ENCODE measurements at regions not wholly inside any gene's neighbourhood (a gene's known extent, or its start where the extent isn't known, plus 50 kb on each side); places are given as distances from the start of the nearest gene placed in this dataset.
"Not testable (repeated sequence)": the region's sequence is repeated elsewhere in the genome, so short reads cannot be mapped to it uniquely, and the experiment has no call there.

DNA sequence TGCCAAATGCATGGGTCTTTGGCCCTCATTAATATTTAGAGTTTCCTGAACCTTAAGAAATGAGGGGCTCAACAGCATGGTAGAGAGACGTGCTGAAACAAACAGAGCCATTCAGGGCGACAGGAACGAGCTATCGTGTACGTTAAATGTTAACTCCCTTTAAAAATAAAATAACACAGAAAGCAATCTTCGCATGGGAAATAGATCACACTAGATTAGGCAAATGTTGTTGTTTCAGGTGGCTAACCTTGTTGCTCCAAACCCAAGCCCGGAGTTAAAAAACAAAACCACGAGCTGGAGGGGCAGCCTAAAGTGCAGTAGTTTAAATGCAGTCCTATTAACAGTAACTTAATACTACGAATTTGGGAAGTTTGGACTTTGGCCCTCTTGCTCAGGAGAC lies 177.4 kb upstream of the TRIB2 start:
- DNase-seq (ENCODE audit: low read depth): no peak

DNA sequence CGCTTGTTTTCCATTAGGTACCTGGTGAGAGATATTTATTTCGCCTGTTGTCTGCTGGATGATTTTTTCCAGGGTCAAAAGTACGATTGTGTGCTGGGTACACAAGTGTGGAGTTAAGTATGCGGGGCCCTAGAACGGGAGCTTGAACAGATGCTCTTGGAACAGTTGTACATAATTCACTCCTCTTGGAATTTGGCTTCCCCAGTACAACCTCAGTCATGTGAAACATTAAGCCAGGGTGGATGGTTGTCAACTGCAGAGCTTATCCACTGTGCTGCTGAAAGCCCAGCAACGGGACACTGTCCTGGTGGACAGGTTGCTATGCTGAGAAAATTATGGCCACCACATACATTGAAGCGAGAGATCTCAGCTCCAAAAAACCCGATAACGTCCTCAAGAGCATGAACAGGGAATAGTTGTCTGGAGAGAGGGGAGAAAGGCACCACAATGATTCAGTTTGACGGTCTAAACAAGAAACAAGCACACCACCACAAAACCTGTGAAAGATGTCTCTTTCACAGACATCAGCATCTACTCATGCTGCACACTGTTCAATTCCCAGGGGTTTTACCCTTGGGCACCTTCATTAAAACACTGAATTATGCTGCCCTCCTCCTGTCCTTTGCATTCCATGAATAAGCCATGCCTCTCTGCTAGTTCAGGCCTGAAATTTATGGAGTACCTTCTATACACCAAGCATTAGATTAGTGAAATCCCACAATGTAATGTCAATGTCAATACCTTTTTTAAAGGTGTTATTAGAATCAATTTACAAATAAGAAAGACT lies 176.8 kb upstream of the TRIB2 start:
- DNase-seq (ENCODE audit: low read depth): no peak

DNA sequence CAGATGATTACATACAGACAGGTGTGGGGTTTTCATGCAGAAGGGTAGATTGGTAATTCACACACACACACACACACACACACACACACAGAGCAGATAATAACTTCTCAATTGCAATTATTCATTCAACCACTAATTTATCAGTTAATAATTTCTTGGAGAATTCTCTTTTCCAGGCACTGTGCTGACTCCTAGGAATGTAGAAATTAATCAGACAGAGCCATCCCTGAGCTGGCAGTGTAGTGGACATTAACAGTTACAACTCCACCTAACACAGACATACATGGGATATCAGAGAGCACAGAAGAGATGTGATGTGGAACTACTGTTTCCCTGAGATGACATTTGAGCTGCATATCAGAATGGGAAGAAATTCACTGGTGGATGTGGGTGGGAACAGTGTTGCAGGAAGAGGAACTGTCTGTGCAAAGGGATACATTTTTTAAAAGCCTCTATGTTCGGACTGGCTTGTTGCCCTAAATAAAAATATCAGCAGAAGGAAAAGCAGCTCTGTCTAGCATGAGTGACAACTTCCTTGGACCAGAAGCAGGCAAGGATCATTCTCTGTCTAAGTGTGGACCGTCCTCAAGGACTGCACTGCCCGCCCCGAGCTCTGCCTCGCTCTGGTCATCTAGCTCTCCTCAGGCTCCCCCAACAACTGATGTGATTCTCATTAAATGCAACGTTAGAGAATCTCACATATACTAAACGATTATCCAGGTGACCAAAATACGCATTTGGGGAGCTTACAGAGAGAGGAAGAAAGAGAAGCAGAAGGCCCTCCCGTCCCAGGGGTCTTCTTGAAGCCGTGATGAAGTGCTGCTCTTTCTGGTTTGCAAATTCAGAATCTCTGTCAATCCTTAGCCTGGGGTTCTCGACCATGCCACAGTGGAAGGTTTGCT lies 173.4 kb upstream of the TRIB2 start:
- no peak for DNase-seq (ENCODE audit: low read depth)

DNA sequence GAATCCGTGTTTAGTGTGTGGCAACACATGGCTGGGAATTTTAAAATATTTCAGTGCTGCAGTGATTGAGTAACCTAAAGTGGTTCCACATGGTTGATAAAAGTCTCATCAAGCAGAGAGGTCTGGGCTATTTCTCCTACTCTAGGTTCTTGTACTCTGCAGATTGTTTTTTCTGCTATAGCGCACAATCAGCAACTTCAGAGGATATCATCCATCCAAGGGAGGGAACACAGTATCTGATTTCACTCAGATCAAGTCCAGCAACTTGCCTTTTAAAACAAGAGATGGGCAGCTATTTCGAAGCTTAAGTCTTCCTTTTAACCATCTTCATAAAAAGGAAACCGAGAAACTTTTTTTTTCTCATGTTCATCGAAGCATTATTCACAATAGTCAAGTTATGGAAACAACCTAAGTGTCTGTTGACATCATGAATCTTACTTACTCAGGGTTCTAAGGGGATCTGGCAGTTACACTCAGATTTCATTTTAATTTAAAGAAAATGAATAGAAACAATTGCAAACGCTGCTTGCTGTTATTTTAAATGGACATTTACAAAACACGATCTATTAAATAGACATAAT lies 172.7 kb upstream of the TRIB2 start:
- DNase-seq (ENCODE audit: low read depth): no peak

GRCh38 chr2:12547566-12548170 lies 169.1 kb upstream of the TRIB2 start:
- DNase-seq (ENCODE audit: low read depth): no peak

DNA sequence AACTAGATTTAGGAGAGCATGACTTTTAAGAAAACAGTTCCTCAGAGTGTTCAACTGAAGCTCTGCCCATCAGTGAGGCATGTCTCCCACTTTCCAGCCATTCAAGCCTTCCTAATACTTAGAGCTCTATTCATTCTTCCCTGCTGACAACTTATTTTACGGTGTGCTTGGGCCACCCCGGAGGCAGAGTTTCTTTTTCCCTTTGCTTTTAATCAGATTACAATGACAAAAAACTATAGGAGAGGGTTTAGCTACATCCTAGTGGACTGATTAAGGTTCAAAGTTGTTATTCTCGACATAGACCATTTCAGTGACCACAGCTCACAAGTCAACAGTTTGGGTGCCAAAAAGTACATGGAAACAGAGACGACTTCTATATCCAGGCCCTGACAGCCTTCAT lies 167.8 kb upstream of the TRIB2 start:
- no peak for DNase-seq (ENCODE audit: low read depth)

GRCh38 chr2:12549641-12550040 lies 167.1 kb upstream of the TRIB2 start:
- DNase-seq (ENCODE audit: low read depth): peak; percentile 64

- DNase-seq (ENCODE audit: low read depth): no peak
Measured at GRCh38 chr2:12552092-12552491, 164.6 kb upstream of the TRIB2 start.

DNA sequence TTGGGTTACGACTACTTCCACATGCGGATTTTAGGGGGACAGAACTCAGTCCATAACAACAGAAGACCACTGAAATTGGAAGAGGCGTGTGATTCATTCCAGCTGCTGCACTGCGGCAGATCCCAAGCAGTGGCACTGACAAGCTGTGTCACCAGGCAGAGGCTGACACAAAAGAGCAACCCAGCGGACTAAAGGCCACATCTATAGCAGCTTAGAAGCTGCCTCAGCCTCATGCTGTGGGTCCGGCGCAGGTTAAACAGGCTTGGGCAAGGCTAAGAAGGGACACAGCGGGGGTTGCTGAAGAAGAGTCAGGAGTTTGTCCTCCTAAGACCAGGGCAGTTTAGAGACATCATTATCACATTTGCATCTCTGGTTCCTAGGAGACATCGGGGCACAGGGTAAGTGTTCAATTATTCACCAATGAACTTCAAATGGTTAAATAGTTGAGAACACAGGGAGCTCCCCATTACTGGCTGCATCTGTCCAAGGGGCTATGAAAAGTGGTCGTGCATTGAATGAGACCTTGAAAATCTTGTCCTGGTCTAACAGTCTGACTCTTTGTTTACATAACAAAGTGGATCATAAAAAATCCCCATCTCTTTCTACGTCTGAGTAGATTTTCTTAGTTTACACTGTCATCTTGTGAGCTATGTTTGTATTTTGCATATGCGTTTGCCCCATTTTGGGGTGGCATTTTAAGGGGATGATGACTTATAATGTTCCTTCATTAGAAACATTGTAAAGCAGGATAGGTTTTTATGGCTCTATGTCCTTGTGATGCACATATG lies 162.3 kb upstream of the TRIB2 start:
- DNase-seq (ENCODE audit: low read depth): no peak

- peak; percentile 64 for DNase-seq (ENCODE audit: low read depth)
Measured at GRCh38 chr2:12555012-12555645, 161.6 kb upstream of the TRIB2 start.

GRCh38 chr2:12556762-12557161 lies 160.0 kb upstream of the TRIB2 start:
- DNase-seq (ENCODE audit: low read depth): peak; percentile 76

- no peak for DNase-seq (ENCODE audit: low read depth)
Measured at GRCh38 chr2:12557688-12558087, 159.0 kb upstream of the TRIB2 start.

DNA sequence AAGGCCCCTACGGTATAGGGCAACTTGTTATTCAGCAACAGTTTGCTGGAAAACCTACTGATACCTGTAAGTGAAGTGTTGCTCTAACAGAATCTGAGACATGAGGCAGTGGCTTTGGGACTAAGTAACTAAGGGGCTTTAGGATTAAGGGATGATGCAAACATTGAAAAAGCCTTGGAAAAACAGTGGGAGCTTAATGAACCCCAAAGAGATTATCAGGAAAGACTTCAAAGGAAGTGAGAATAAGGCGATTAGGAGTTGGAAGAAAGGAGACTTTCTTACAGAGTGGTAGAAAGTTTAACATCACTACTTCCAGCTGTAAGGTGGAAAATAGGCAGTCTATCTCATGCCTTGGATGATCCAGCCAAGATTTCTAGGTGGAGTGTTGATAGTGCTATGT lies 158.2 kb upstream of the TRIB2 start:
- no peak for DNase-seq (ENCODE audit: low read depth)

DNA sequence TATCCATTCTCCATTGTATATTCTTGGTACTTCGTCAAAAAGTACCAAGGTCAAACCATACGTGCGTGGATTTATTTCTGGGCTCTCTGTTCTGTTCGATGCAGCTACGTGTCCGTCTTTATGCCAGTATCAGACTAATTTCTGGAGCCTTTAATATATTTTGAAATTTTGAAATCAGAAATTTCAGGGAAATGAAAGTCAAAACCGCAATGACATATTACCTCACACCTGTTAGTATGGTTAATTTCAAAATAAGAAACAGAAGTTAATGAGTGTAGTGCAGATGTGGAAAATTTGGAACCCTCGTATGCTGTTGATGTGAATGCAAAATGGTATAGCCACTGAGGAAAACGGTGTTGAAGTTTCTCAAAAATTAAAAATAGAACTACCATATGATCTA lies 156.1 kb upstream of the TRIB2 start:
- no peak for DNase-seq (ENCODE audit: low read depth)

DNA sequence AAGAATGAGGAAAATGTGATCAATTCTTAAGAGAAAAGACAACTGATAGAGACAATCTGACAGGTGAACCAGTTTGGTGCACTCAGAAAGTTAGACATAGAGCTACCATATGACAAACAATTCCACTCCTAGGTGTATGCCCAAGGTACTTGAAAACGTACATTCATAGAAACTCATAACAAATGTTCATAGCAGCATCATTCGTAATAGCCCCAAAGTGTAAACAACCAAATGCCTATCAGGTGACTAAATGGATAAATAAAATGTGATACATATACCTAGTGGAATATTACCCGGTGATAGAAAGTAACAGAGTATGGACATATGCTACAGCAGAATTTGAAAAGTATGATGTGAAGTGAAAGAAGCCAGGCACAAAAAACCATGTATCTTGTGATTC lies 149.3 kb upstream of the TRIB2 start:
- DNase-seq (ENCODE audit: low read depth): no peak

DNA sequence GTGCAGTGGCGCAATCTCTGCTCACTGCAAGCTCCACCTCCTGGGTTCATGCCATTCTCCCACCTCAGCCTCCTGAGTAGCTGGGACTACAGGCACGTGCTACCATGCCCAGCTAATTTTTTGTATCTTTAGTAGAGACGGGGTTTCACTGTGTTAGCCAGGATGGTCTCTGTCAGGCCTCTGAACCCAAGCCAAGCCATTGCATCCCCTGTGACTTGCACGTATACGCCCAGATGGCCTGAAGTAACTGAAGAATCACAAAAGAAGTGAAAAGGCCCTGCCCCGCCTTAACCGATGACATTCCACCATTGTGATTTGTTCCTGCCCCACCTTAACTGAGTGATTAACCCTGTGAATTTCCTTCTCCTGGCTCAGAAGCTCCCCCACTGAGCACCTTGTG lies 147.2 kb upstream of the TRIB2 start:
- not testable (repeated sequence) for DNase-seq (ENCODE audit: low read depth)

- DNase-seq (ENCODE audit: low read depth): not testable (repeated sequence)
Measured at GRCh38 chr2:12569929-12570328, 146.8 kb upstream of the TRIB2 start.

GRCh38 chr2:12577091-12577490 lies 139.6 kb upstream of the TRIB2 start:
- DNase-seq (ENCODE audit: low read depth): no peak

GRCh38 chr2:12577567-12578253 lies 139.0 kb upstream of the TRIB2 start:
- no peak for DNase-seq (ENCODE audit: low read depth)

DNA sequence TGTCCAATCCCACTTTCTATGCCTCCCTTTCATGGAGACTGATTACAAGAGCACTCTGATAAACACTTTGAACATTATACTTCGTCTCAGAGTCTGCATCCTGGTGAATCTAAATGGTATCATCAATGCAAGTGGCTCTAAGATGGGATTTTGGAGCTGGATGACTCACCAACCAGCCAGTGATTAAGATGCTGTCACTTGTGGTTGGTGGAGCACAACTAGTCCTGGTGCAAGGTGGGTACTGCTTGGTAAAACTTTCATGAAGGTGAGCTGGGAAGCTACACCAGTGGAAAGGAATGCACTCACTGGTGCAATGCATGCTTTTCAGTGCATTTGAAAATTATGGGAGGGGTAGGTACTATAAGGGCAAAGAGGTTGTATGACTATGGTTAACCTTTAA lies 137.7 kb upstream of the TRIB2 start:
- no peak for DNase-seq (ENCODE audit: low read depth)

Measured in LHCN-M2 (cell line).